Activated B cell treated with CpG ODN at 0.5 μM for 24 hours (primary cell): ENCODE measurements at regions not wholly inside any gene's neighbourhood (a gene's known extent, or its start where the extent isn't known, plus 50 kb on each side); places are given as distances from the start of the nearest gene placed in this dataset.

Source experiments
- ATAC-seq: fragments of 200-7000 bp; cut with Tn5 transposase; one replicate; pipeline ENCODE4 v1.10.0; 2021; ENCODE audit warnings: low read depth, mild to moderate bottlenecking, moderate library complexity
- CTCF ChIA-PET: fragments of 350-600 bp; sonication (Branson Sonifier 250); formaldehyde crosslinking; loops from one replicate; lab custom pipeline; 2021; ENCODE audit warnings: antibody characterized with exemption; lab: Charles Lee
- POLR2A ChIA-PET: fragments of 350-600 bp; sonication (Branson Sonifier 250); formaldehyde crosslinking; loops from one replicate; lab custom pipeline; 2021; ENCODE audit warnings: antibody characterized with exemption; lab: Charles Lee
- DNase-seq: peaks from one replicate; pipeline ENCODE4 v3.0.0; 2022
- H3K27ac Mint-ChIP-seq: one replicate; pipeline ENCODE4 v1.8.0; 2020; ENCODE audit warnings: mixed read lengths
- H3K27me3 Mint-ChIP-seq: one replicate; pipeline ENCODE4 v1.8.0; 2021; ENCODE audit warnings: mixed read lengths
- H3K36me3 Mint-ChIP-seq: one replicate; pipeline ENCODE4 v1.8.0; 2021; ENCODE audit warnings: low read depth, mixed read lengths
- H3K4me1 Mint-ChIP-seq: one replicate; pipeline ENCODE4 v1.8.0; 2021; ENCODE audit warnings: mixed read lengths
- H3K4me3 Mint-ChIP-seq: one replicate; pipeline ENCODE4 v1.8.0; 2020; ENCODE audit warnings: mild to moderate bottlenecking, mixed read lengths
- H3K9me3 Mint-ChIP-seq: one replicate; pipeline ENCODE4 v1.8.0; 2020; ENCODE audit warnings: mixed read lengths
- intact Hi-C: fragments of 100-400 bp; cut with micrococcal nuclease; formaldehyde crosslinking; loops from one replicate; pipeline ENCODE4 v1.15.1; 2024
- TF ChIP-seq, protein P1 (sequence below): fragments of 200-600 bp; IDR thresholded peaks from one replicate; pipeline ENCODE4 v1.8.0; 2022; ENCODE audit warnings: antibody characterized with exemption, mild to moderate bottlenecking

DNA sequence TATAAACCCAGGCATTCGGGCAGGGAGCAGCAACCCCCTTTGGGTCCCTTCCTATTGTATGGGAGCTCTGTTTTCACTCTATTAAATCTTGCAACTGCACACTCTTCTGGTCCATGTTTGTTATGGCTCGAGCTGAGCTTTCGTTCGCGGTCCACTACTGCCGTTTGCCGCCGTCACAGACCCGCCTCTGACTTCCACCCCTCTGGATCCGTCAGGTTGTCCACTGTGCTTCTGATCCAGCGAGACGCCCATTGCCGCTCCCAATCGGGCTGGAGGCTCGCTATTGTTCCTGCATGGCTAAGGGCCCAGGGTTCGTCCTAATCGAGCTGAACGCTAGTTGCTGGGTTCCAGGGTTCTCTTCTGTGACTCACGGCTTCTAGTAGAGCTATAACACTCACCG, 111.3 kb downstream of the TMEM170B start:
- intact Hi-C loops = no loop called here
- no peaks in the 10 kb centered on the region for H3K36me3 Mint-ChIP-seq
- H3K4me3 Mint-ChIP-seq = no peak overlapping the region
- peaks cover 11% of the 10 kb centered on the region for H3K27me3 Mint-ChIP-seq
- H3K4me1 Mint-ChIP-seq = no peaks in the 10 kb centered on the region
- POLR2A ChIA-PET = interaction anchor here (0.5 kb wide), 1 partner anchor 10 kb away, joined by 3 read pairs; no protein-coding TSS in a partner anchor
- CTCF ChIA-PET = no interaction called here
- no peak for DNase-seq
- TF ChIP-seq, protein P1, sequence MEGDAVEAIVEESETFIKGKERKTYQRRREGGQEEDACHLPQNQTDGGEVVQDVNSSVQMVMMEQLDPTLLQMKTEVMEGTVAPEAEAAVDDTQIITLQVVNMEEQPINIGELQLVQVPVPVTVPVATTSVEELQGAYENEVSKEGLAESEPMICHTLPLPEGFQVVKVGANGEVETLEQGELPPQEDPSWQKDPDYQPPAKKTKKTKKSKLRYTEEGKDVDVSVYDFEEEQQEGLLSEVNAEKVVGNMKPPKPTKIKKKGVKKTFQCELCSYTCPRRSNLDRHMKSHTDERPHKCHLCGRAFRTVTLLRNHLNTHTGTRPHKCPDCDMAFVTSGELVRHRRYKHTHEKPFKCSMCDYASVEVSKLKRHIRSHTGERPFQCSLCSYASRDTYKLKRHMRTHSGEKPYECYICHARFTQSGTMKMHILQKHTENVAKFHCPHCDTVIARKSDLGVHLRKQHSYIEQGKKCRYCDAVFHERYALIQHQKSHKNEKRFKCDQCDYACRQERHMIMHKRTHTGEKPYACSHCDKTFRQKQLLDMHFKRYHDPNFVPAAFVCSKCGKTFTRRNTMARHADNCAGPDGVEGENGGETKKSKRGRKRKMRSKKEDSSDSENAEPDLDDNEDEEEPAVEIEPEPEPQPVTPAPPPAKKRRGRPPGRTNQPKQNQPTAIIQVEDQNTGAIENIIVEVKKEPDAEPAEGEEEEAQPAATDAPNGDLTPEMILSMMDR = no peak
- H3K9me3 Mint-ChIP-seq = peaks cover 7% of the 10 kb centered on the region
- no peak overlapping the region for H3K27ac Mint-ChIP-seq
- ATAC-seq = no peak

DNA sequence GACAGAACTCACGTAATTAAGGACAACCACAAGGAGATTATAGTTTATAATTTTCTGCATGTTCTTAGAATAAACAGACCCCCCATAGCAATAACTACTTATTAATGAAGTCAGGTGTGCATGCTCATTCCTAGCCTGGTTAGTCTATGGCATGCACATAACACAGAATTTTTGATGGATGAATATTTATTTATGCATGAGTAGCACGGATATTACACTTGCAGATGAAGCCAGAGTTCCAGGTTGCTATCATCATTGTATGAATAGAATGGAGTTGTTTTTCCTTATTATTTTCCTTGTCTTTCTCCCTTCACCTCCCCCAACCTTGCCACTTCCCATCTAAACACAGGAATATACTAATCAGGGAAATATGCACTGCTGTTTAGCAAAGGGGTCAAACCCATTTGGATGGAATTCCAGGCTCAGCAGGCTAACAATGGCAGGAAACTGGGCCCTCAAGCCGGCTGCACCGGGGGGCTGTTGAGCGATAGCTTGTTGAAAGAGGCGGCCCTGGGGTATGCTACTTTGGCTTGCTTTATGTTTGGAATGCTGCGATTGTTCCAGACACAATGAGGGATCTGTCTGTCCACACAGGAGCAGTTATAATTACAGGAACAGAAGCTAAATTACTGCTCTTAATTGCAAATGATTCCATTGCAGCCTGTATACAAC, 112.6 kb downstream of the TMEM170B start:
- DNase-seq (no peak), ATAC-seq (no peak)
- ChIA-PET CTCF (no interaction called here), POLR2A (no interaction called here)
- intact Hi-C loops = no loop called here
- H3K27me3 Mint-ChIP-seq = peaks cover 11% of the 10 kb centered on the region
- no peaks in the 10 kb centered on the region for H3K36me3 Mint-ChIP-seq
- H3K4me3 Mint-ChIP-seq = no peak overlapping the region
- TF ChIP-seq, protein P1 = no peak
- peaks cover 7% of the 10 kb centered on the region for H3K9me3 Mint-ChIP-seq
- no peak overlapping the region for H3K27ac Mint-ChIP-seq
- H3K4me1 Mint-ChIP-seq = no peaks in the 10 kb centered on the region

DNA sequence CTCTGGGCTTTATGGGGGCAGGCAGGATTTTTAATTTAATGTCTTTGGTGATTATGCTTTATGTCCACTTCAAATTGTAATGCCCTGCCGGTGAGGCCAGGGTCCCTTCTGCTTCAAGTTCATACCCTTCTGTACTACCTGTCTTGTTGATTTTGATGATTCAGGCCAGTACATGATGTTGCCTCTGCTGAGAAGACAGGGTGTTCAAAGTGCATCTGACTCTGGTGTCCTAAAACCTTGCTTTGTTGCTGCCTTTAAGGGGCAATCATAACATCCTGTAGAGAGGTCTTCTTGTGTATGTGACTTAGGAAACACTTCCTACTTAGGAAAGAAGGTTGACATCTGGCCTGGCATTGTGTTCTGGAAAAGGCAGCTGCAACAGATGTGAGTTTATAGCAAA, 113.2 kb downstream of the TMEM170B start:
- no peak overlapping the region for H3K27ac Mint-ChIP-seq
- peaks cover 6% of the 10 kb centered on the region for H3K27me3 Mint-ChIP-seq
- CTCF ChIA-PET = interaction anchor here (1.2 kb wide), 1 partner anchor 16 kb away, joined by 3 read pairs; no protein-coding TSS in a partner anchor
- no peak for ATAC-seq
- TF ChIP-seq, protein P1 = no peak
- no peak for DNase-seq
- no peak overlapping the region for H3K4me3 Mint-ChIP-seq
- POLR2A ChIA-PET = no interaction called here
- no peaks in the 10 kb centered on the region for H3K36me3 Mint-ChIP-seq
- intact Hi-C loops = no loop called here
- peaks cover 7% of the 10 kb centered on the region for H3K9me3 Mint-ChIP-seq
- no peaks in the 10 kb centered on the region for H3K4me1 Mint-ChIP-seq

DNA sequence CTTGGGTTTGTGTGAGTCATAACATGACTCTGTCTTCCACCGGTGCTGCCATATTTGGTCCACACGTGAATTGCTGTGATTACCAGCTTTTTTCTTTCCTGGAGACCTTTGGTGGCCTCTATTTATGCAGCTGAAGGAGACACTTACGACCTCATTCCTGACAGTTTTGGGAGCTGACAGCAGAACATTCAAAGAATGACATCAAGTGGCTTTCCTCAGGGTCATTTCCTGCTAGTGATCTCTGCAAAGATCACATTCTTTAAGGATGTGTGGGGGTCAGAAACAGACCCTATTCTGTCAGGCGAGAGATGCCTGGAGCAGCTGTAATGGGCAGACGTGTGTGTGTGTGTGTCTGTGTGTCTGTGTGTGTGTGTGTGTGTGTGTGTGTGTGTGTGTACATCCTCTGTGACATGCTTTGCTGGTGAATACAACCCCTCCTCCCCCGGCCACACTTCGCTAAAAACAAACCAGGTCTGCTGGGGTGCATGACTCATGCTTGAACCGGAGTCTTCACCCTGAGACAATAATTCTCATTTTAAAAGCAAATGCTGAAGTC, 115.6 kb downstream of the TMEM170B start:
- Mint-ChIP-seq H3K27ac (no peak overlapping the region), H3K36me3 (no peaks in the 10 kb centered on the region), H3K27me3 (peaks cover 9% of the 10 kb centered on the region), H3K9me3 (peaks cover 1% of the 10 kb centered on the region), H3K4me1 (no peaks in the 10 kb centered on the region), H3K4me3 (no peak overlapping the region)
- ATAC-seq (peak; percentile 31), DNase-seq (no peak)
- intact Hi-C loops = no loop called here
- ChIA-PET CTCF (interaction anchor here (1.0 to 4.9 kb wide), 3 partner anchors 370 to 1239 kb away, joined by 3 to 79 read pairs (median 3); no protein-coding TSS in a partner anchor), POLR2A (interaction anchor here (0.6 kb wide), 1 partner anchor 464 kb away, joined by 3 read pairs; no protein-coding TSS in a partner anchor)
- TF ChIP-seq, protein P1 = no peak

DNA sequence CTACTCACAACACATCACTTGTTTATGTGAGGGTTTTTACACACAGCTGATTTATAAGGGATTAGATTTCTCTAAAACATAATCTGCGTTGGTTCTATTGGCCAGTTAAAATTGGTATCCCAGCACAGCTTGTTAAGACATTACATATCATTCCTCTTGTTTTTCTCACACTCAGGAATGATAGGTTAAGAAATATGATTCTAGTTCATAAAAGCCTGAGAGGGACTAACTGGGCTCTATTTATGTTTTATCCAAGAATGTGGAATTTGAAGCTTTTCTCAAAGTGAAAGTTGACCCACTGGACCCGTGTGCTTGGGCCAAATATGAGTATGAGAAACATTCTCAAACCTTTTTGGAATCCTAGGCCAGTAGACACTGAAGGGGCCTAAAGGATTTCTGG, 117.3 kb downstream of the TMEM170B start:
- TF ChIP-seq, protein P1 = no peak
- Mint-ChIP-seq H3K4me1 (no peaks in the 10 kb centered on the region), H3K4me3 (no peak overlapping the region), H3K27ac (no peak overlapping the region), H3K36me3 (no peaks in the 10 kb centered on the region), H3K9me3 (no peaks in the 10 kb centered on the region), H3K27me3 (peaks cover 7% of the 10 kb centered on the region)
- intact Hi-C loops = loop anchor here (1.0 kb wide), 7 partner anchors 420 to 1239 kb away; no protein-coding TSS in a partner anchor
- no peak for DNase-seq
- POLR2A ChIA-PET = interaction anchor here (1.0 kb wide), 1 partner anchor 635 kb away, joined by 4 read pairs; the partner anchor contains the start of gene EDN1
- no peak for ATAC-seq
- CTCF ChIA-PET = interaction anchor here (0.9 to 4.9 kb wide), 11 partner anchors 9 to 1239 kb away, joined by 3 to 79 read pairs (median 14); partner anchors contain the start of gene EDN1
